ENCODE measurements at regions not wholly inside any gene's neighbourhood (a gene's known extent, or its start where the extent isn't known, plus 50 kb on each side); places are given as distances from the start of the nearest gene placed in this dataset.

DNA sequence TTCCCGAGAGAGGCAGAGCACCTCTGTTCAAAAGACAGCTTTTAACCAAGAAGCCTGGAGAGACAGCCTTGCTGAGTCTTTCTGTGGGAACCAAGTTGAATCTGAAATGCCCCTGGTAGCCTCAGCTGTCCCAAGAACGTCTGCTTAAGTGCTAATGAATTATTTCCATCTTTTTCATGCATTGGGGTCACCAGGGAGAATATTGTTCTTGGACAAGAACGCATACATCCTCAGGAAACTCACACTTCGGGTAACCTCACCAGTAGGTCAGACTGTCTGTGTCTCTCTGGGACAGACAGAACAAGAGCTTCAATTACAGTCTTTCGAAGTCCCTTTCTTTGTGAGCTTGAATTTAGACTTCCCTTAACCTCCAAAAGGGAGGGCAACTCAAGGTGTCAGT, 134.6 kb upstream of the ADAMTS18 start:
- intact Hi-C loops (cut with DNase I; ENCODE audit: low total_unique reads) = no loop called here
- H3K4me3 ChIP-seq = no peak overlapping the region
- TF ChIP-seq POLR2A (IDR thresholded peaks at IDR 0.05) = no peak
- TF ChIP-seq, protein P1, sequence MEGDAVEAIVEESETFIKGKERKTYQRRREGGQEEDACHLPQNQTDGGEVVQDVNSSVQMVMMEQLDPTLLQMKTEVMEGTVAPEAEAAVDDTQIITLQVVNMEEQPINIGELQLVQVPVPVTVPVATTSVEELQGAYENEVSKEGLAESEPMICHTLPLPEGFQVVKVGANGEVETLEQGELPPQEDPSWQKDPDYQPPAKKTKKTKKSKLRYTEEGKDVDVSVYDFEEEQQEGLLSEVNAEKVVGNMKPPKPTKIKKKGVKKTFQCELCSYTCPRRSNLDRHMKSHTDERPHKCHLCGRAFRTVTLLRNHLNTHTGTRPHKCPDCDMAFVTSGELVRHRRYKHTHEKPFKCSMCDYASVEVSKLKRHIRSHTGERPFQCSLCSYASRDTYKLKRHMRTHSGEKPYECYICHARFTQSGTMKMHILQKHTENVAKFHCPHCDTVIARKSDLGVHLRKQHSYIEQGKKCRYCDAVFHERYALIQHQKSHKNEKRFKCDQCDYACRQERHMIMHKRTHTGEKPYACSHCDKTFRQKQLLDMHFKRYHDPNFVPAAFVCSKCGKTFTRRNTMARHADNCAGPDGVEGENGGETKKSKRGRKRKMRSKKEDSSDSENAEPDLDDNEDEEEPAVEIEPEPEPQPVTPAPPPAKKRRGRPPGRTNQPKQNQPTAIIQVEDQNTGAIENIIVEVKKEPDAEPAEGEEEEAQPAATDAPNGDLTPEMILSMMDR (IDR thresholded peaks at IDR 0.05) = no peak
- DNase-seq = no peak
- no peak overlapping the region for H3K27ac ChIP-seq
- 37 to 52% methylated on average over 4 to 5 of the region's 5 CpGs for WGBS, 2 donors
- no peaks in the 10 kb centered on the region for H3K36me3 ChIP-seq (ENCODE audit: low read depth, missing control alignments)
- H3K4me1 ChIP-seq = no peaks in the 10 kb centered on the region
- no peaks in the 10 kb centered on the region for H3K9me3 ChIP-seq
- H3K27me3 ChIP-seq = no peaks in the 10 kb centered on the region

DNA sequence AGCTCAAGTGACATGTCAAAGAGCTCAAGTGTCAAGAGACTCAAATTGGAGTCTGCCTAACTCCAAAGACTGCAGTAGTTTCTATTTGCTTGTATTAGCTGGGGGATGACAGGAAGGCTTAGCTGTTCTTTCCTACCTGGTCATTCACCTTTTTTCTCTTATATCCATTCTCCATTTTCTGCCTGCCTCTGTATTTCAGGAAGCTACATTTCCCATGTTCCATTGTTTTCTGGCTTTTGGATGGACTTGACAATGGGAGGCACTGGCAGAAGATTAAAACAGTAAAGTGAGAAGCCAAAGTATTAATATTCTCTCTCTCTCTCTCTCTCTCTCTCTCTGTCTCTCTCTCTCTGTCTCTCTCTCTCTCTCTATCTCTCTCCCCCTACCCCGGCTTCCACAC, 135.7 kb upstream of the ADAMTS18 start:
- H3K27me3 ChIP-seq = no peaks in the 10 kb centered on the region
- H3K36me3 ChIP-seq (ENCODE audit: low read depth, missing control alignments) = no peaks in the 10 kb centered on the region
- intact Hi-C loops (cut with DNase I; ENCODE audit: low total_unique reads) = no loop called here
- no peaks in the 10 kb centered on the region for H3K4me1 ChIP-seq
- no peaks in the 10 kb centered on the region for H3K9me3 ChIP-seq
- H3K27ac ChIP-seq = no peak overlapping the region
- H3K4me3 ChIP-seq = no peak overlapping the region
- DNase-seq = no peak
- TF ChIP-seq, protein P1 (IDR thresholded peaks at IDR 0.05) = no peak
- TF ChIP-seq POLR2A (IDR thresholded peaks at IDR 0.05) = no peak
- 88 to 91% methylated on average over 1 of the region's 1 CpG for WGBS, 2 donors

DNA sequence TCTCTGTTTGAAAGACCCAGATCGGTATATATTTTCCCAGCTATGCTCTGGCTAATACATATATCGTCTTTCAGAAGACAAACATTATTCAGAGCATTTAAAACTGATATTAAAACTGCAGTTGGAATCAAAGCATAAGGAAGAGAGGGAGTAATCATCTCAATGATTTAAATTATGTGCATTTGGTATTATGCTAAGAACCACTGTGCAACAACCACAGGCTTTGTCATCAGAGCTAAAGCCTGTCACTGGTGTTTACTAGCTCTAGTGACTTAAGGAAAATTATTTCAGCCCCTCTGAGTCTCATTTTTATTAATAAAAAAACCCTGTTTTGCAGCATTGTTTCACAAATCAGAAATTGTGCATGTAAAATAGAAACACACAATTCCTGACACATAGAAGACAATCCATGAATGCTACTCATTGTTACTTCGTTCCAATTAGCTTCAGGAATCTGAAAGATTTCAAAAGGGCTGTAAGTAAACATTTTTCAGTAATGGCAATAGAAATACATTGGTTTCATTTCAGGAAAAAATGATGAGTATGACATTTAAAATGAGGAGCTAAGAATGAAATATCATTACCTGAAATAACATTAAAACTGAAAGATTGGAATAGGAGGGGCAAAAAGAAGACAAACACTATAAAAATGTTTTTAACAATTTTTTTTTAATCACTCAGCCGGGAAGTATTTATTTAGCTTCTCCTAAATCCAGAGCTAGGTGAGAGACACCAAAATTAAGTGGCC, 136.5 kb upstream of the ADAMTS18 start:
- 34 to 55% methylated on average over 4 of the region's 4 CpGs for WGBS, 2 donors
- no peaks in the 10 kb centered on the region for H3K27me3 ChIP-seq
- no peaks in the 10 kb centered on the region for H3K9me3 ChIP-seq
- DNase-seq = no peak
- H3K36me3 ChIP-seq (ENCODE audit: low read depth, missing control alignments) = no peaks in the 10 kb centered on the region
- TF ChIP-seq, protein P1 (IDR thresholded peaks at IDR 0.05) = no peak
- no peak for TF ChIP-seq POLR2A (IDR thresholded peaks at IDR 0.05)
- H3K4me3 ChIP-seq = no peak overlapping the region
- H3K27ac ChIP-seq = no peak overlapping the region
- intact Hi-C loops (cut with DNase I; ENCODE audit: low total_unique reads) = no loop called here
- no peaks in the 10 kb centered on the region for H3K4me1 ChIP-seq

DNA sequence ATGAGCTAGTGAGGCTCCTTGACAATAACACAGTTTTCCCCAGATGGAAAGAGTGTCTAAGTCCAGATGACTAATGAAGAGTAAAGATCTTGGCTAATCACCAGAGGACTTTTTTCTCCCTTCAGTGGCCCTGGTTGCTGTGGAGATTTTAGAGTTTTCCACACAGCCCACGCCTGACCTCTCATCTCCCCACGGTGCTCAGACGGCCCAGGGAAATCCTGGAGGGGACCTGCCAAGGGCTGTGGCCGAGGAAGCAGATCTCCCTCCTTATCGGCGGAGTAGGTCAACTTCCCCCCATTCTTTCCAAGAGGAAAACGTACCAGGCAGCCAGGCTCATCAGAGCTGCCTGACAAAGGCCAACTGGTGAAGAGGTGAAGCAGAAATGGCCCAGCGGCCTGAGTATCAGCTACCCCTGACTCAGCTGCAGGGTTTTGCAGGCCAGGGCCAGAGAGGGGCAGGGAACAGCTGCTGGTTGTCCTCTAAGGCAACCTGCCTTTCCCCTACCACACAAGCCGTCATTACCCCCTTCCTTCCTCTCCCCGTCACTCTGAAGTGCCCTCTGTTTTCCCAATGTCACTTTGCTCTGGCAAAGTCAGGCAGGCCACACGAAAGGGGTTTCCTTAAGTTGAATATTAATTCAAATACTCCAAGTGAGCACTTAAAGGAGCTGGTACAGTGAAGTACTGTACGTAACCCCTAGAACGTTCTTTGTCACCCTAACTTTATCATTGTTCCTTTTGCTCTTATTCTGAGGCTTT, 140.2 kb upstream of the ADAMTS18 start:
- H3K9me3 ChIP-seq = no peaks in the 10 kb centered on the region
- no peaks in the 10 kb centered on the region for H3K4me1 ChIP-seq
- no peak overlapping the region for H3K4me3 ChIP-seq
- H3K36me3 ChIP-seq (ENCODE audit: low read depth, missing control alignments) = no peaks in the 10 kb centered on the region
- intact Hi-C loops (cut with DNase I; ENCODE audit: low total_unique reads) = loop anchor here (5.0 kb wide), 1 partner anchor 333 kb away; no protein-coding TSS in a partner anchor
- no peaks in the 10 kb centered on the region for H3K27me3 ChIP-seq
- no peak overlapping the region for H3K27ac ChIP-seq
- no peak for DNase-seq
- TF ChIP-seq, protein P1 (IDR thresholded peaks at IDR 0.05) = no peak
- no peak for TF ChIP-seq POLR2A (IDR thresholded peaks at IDR 0.05)
- WGBS, 2 donors = 60 to 61% methylated on average over 13 of the region's 13 CpGs
